ENCODE measurements at regions not wholly inside any gene's neighbourhood (a gene's known extent, or its start where the extent isn't known, plus 50 kb on each side); places are given as distances from the start of the nearest gene placed in this dataset.

- Histone ChIP-seq H3F3A (ENCODE audit: low read depth) (peaks cover 14% of the 10 kb centered on the region), H3K9ac (no peak overlapping the region), H3K27ac (no peak overlapping the region), H3K79me2 (ENCODE audit: low read depth) (peaks cover 47% of the 10 kb centered on the region), H4K20me1 (ENCODE audit: low read depth) (peaks cover 32% of the 10 kb centered on the region), H3K4me1 (peaks cover 25% of the 10 kb centered on the region), H2AFZ (replicated peaks) (no peak overlapping the region), H3K9me3 (ENCODE audit: low read depth) (no peaks in the 10 kb centered on the region), H3K4me3 (no peak overlapping the region), H3K27me3 (no peaks in the 10 kb centered on the region), H3K4me2 (no peak overlapping the region), H3K36me3 (no peaks in the 10 kb centered on the region)
- peaks cover 35% of the 10 kb centered on the region for H3K4me1 Mint-ChIP-seq
- no peak overlapping the region for H3K27ac Mint-ChIP-seq
- peaks cover 30% of the 10 kb centered on the region for H3K36me3 Mint-ChIP-seq
- H3K27me3 Mint-ChIP-seq (ENCODE audit: insufficient read depth, low read depth) = peaks cover 8% of the 10 kb centered on the region
- TF ChIP-seq CTCF (IDR thresholded peaks at IDR 0.05) = no peak
- peaks cover 21% of the 10 kb centered on the region for H3K9me3 Mint-ChIP-seq
- DNase-seq (ENCODE audit: low spot score) = no peak
- no peak overlapping the region for H3K4me3 Mint-ChIP-seq
These were observed 132.4 kb upstream of the TIAM1 start for GRCh38 chr21:31476263-31477022.

GRCh38 chr21:31475223-31475622 lies 131.2 kb upstream of the TIAM1 start:
- Histone ChIP-seq H3K4me2 (no peak overlapping the region), H3K9me3 (ENCODE audit: low read depth) (no peaks in the 10 kb centered on the region), H2AFZ (replicated peaks) (no peak overlapping the region), H3K27ac (no peak overlapping the region), H3K27me3 (no peaks in the 10 kb centered on the region), H3K79me2 (ENCODE audit: low read depth) (peaks cover 36% of the 10 kb centered on the region), H3K9ac (no peak overlapping the region), H4K20me1 (ENCODE audit: low read depth) (peaks cover 38% of the 10 kb centered on the region), H3F3A (ENCODE audit: low read depth) (peaks cover 18% of the 10 kb centered on the region), H3K36me3 (no peaks in the 10 kb centered on the region), H3K4me3 (no peak overlapping the region), H3K4me1 (peaks cover 31% of the 10 kb centered on the region)
- peaks cover 8% of the 10 kb centered on the region for H3K27me3 Mint-ChIP-seq (ENCODE audit: insufficient read depth, low read depth)
- H3K4me1 Mint-ChIP-seq = peaks cover 42% of the 10 kb centered on the region
- H3K4me3 Mint-ChIP-seq = no peak overlapping the region
- TF ChIP-seq EZH2 (IDR thresholded peaks at IDR 0.05) (no peak), CTCF (IDR thresholded peaks at IDR 0.05) (no peak), EZH2phosphoT487 (IDR thresholded peaks at IDR 0.05) (no peak)
- peaks cover 24% of the 10 kb centered on the region for H3K36me3 Mint-ChIP-seq
- no peak for DNase-seq (ENCODE audit: low spot score)
- no peak overlapping the region for H3K27ac Mint-ChIP-seq
- peaks cover 14% of the 10 kb centered on the region for H3K9me3 Mint-ChIP-seq

DNA sequence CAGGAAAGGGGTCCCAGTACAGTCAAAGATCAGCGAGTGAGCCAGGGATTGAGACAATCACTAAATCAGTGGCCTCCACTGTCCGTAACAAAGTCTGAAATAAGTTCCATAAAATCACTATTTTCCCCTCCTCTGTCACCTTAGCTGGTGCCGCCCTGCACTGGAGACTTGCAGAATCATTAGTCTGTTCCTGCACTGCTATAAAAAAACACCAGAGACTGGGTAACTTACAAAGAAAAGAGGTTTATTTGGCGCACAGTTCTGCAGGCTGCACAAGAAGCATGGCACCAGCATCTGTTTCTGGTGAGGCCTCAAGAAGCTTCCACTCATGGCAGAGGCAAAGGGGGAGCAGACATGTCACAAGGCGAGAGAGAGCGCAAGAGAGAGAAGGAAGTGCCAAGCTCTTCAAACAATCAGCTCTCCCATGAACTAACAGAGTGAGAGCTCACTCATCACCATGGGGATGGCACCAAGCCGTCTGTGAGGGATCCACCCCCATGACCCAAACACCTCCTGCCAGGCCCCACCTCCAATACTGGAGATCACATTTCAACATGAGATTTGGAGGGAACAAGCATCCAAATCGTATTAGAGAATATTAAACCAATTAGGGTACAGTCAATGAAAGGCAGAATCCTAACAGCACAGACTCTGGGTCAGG lies 129.8 kb upstream of the TIAM1 start:
- Mint-ChIP-seq H3K27ac (no peak overlapping the region), H3K36me3 (peaks cover 17% of the 10 kb centered on the region), H3K9me3 (peaks cover 6% of the 10 kb centered on the region), H3K27me3 (ENCODE audit: insufficient read depth, low read depth) (peaks cover 4% of the 10 kb centered on the region), H3K4me3 (no peak overlapping the region), H3K4me1 (peaks cover 40% of the 10 kb centered on the region)
- Histone ChIP-seq H3K4me3 (no peak overlapping the region), H3K27ac (no peak overlapping the region), H3K4me2 (no peak overlapping the region), H3K27me3 (no peaks in the 10 kb centered on the region), H3K79me2 (ENCODE audit: low read depth) (peaks cover 24% of the 10 kb centered on the region), H2AFZ (replicated peaks) (no peak overlapping the region), H3K4me1 (peaks cover 17% of the 10 kb centered on the region), H3F3A (ENCODE audit: low read depth) (peaks cover 10% of the 10 kb centered on the region), H4K20me1 (ENCODE audit: low read depth) (peaks cover 25% of the 10 kb centered on the region), H3K9me3 (ENCODE audit: low read depth) (no peaks in the 10 kb centered on the region), H3K9ac (no peak overlapping the region), H3K36me3 (no peaks in the 10 kb centered on the region)
- no peak for DNase-seq (ENCODE audit: low spot score)
- TF ChIP-seq EZH2 (IDR thresholded peaks at IDR 0.05) = no peak
- no peak for TF ChIP-seq EZH2phosphoT487 (IDR thresholded peaks at IDR 0.05)
- no peak for TF ChIP-seq CTCF (IDR thresholded peaks at IDR 0.05)
